Esophagus muscularis mucosa (tissue), 4 donors: ENCODE measurements at regions not wholly inside any gene's neighbourhood (a gene's known extent, or its start where the extent isn't known, plus 50 kb on each side); places are given as distances from the start of the nearest gene placed in this dataset.

Source experiments
- DNase-seq: peaks from one replicate; pipeline ENCODE4 v3.0.0-alpha.2; 2017; ENCODE audit errors: extremely low spot score
- H3K27ac ChIP-seq, 4 donors: fragments of 200-600 bp; sonication (generic); replicated peaks in 1 of 4; 1 replicate in 3 of 4; 2 replicates in 1 of 4; pipeline ENCODE4 v1.5.1; 2016 to 2019; ENCODE audit warnings: mild to moderate bottlenecking in 1 of 4
- H3K27me3 ChIP-seq, 4 donors: fragments of 200-600 bp; sonication (generic); one replicate each; pipeline versions ENCODE4 v1.5.1 to v1.6.0; 2016 to 2019
- H3K36me3 ChIP-seq, 4 donors: fragments of 200-600 bp; sonication (generic); one replicate each; pipeline ENCODE4 v1.5.1; 2016 to 2019
- H3K4me1 ChIP-seq, 4 donors: fragments of 200-600 bp; sonication (generic); one replicate each; pipeline ENCODE4 v1.5.1; 2016 to 2019
- H3K4me3 ChIP-seq, 4 donors: fragments of 200-600 bp; sonication (generic); 1 replicate in 2 of 4; 2 replicates in 2 of 4; pipeline ENCODE4 v1.5.1; 2016 to 2019; ENCODE audit warnings: mild to moderate bottlenecking in 4 of 4, moderate library complexity in 1 of 4
- H3K9me3 ChIP-seq, 4 donors: fragments of 200-600 bp; sonication (generic); 1 replicate in 3 of 4; 2 replicates in 1 of 4; pipeline ENCODE4 v1.5.1; 2016 to 2019
- EP300 ChIP-seq: sonication (generic); formaldehyde crosslinking; IDR thresholded peaks from one replicate; pipeline ENCODE4 v1.6.1; 2017; ENCODE audit warnings: antibody characterized with exemption
- POLR2A ChIP-seq: fragments of 450-650 bp; IDR thresholded peaks from one replicate; pipeline ENCODE4 v1.6.1; 2017; ENCODE audit warnings: antibody characterized with exemption, moderate library complexity, mild to moderate bottlenecking, low read depth
- POLR2AphosphoS5 ChIP-seq, 2 donors: sonication (generic); formaldehyde crosslinking; IDR thresholded peaks; one replicate each; pipeline ENCODE4 v1.6.1; 2017; ENCODE audit warnings: antibody characterized with exemption in 2 of 2
- WGBS: methylation state at CpG from one replicate; pipeline ENCODE4 v1.1.5; 2018; 5-methylcytosine and 5-hydroxymethylcytosine counted together
- intact Hi-C: fragments of 100-400 bp; cut with DNase I; formaldehyde crosslinking; loops from one replicate; pipeline ENCODE4 v1.15.1; 2023
- TF ChIP-seq, protein P1 (sequence below), 3 experiments: fragments of 200-600 bp in 2 of 3; fragments of 450-650 bp in 1 of 3; sonication (generic) in 2 of 3; IDR thresholded peaks; one replicate each; pipeline ENCODE4 v1.5.1; 2017 to 2019; ENCODE audit warnings: antibody characterized with exemption in 3 of 3, mild to moderate bottlenecking in 2 of 3, moderate library complexity in 1 of 3

DNA sequence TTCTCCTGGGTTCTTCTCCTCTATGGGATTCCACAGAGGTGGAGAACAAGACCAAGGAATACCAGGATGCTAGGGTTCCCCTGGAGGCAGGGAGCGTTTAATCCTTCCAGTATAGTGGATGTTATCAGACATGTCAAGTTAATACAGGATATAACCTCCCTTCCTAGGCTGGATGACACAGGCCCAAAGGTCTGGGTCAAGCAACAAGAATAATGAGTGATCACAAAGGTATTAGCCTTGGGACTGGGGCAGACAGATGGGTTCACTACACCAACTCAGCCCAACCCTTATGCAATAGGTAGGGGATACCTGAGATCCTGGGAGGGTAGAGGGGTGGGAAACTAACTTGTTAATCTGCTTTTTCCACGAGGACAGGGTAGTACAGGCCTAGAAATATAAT is 690.3 kb downstream of the HTR1B start:
- TF ChIP-seq POLR2AphosphoS5 (IDR thresholded peaks at IDR 0.05), result no peak
- TF ChIP-seq POLR2A, result no peak
- TF ChIP-seq, protein P1, sequence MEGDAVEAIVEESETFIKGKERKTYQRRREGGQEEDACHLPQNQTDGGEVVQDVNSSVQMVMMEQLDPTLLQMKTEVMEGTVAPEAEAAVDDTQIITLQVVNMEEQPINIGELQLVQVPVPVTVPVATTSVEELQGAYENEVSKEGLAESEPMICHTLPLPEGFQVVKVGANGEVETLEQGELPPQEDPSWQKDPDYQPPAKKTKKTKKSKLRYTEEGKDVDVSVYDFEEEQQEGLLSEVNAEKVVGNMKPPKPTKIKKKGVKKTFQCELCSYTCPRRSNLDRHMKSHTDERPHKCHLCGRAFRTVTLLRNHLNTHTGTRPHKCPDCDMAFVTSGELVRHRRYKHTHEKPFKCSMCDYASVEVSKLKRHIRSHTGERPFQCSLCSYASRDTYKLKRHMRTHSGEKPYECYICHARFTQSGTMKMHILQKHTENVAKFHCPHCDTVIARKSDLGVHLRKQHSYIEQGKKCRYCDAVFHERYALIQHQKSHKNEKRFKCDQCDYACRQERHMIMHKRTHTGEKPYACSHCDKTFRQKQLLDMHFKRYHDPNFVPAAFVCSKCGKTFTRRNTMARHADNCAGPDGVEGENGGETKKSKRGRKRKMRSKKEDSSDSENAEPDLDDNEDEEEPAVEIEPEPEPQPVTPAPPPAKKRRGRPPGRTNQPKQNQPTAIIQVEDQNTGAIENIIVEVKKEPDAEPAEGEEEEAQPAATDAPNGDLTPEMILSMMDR (IDR thresholded peaks at IDR 0.05), result no peak
- TF ChIP-seq EP300, result no peak
- intact Hi-C loops, result no loop called here
- H3K27ac ChIP-seq, result no peak overlapping the region
- no peaks in the 10 kb centered on the region for H3K36me3 ChIP-seq
- no peaks in the 10 kb centered on the region for H3K9me3 ChIP-seq
- H3K4me3 ChIP-seq, result no peak overlapping the region
- DNase-seq, result no peak
- peaks cover 4 to 13% (median 11%) of the 10 kb centered on the region in 4 donors for H3K4me1 ChIP-seq
- no peaks in the 10 kb centered on the region for H3K27me3 ChIP-seq
- 73% methylated on average over 2 of the region's 2 CpGs for WGBS

DNA sequence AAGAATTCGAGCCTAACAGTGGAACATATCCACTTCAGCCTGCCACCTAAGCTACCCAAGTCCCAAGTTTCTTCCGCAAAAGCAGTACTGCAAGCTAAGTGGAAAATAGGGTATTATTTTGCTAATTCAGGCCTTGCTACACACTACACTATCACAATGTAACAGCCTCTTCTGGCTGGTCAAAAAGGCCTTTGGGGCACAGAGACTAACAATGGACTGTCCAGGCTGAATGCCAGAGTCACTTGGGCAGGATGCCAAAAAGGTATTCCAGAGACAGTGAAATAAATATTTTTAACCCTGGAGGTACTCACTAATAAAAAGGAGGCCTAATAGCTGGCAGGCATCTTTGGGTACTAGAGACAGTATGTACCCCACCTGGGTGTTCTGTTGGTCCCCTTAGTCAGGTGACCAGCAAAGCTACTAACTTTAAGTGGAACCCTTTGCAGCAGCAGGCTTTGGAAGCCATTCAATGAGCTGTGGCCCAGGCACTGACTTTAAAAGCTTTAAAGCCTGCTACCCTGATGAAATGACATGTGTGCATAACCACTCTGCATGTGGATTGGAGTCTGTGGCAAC is 692.1 kb downstream of the HTR1B start:
- intact Hi-C loops, result no loop called here
- Histone ChIP-seq H3K9me3 (no peaks in the 10 kb centered on the region), H3K27me3 (no peaks in the 10 kb centered on the region), H3K36me3 (no peaks in the 10 kb centered on the region), H3K27ac (no peak overlapping the region), H3K4me1 (peaks cover 4 to 13% (median 11%) of the 10 kb centered on the region in 4 donors), H3K4me3 (no peak overlapping the region)
- DNase-seq, result no peak
- no peak for TF ChIP-seq EP300
- no peak for TF ChIP-seq POLR2A
- TF ChIP-seq, protein P1 (IDR thresholded peaks at IDR 0.05), result no peak
- 67% methylated on average over 2 of the region's 2 CpGs for WGBS

DNA sequence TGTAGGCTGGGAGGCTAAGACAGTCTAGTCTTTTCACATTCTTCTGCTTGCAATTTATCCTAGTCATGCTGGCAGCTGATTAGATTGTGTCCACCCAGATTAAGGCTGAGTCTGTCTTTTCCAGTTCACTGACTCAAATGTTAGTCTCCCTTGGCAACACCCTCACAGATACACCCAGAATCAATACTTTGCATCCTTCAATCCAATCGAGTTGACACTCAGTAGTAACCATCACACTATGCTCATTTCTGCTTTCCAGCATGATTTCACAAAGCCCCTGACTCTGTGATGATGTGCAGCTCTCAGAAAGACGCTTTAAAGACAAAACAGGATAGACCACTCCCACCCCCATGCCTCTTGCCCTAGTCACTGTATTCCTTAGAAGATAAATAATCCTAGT is 693.0 kb downstream of the HTR1B start:
- no peak for DNase-seq
- Histone ChIP-seq H3K27ac (no peak overlapping the region), H3K27me3 (no peaks in the 10 kb centered on the region), H3K36me3 (no peaks in the 10 kb centered on the region), H3K4me3 (no peak overlapping the region), H3K9me3 (no peaks in the 10 kb centered on the region), H3K4me1 (peaks cover 4 to 13% (median 11%) of the 10 kb centered on the region in 4 donors)
- 82% methylated on average over 2 of the region's 2 CpGs for WGBS
- intact Hi-C loops, result no loop called here
- TF ChIP-seq EP300 (no peak), POLR2A (no peak), POLR2AphosphoS5 (IDR thresholded peaks at IDR 0.05) (no peak)

DNA sequence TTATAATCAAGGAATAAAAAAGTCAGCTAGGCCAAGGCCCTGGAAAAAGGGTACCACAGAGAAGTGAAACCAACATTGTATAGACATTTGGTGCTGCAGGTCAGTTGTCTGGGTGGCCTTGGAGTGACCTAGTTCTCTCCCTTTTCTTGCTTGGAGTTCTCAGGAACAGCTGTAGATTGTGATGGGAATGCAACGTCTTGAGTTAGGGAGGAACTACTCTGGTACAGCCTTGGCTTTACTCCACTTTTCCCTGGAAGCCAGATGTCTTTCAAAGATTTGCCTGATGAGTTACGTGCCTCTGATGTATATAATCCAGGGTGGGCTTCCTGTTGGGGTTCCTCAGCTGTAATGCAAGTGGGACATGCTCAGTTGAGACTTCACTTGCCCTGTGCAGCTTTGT is 694.7 kb downstream of the HTR1B start:
- intact Hi-C loops, result no loop called here
- TF ChIP-seq POLR2AphosphoS5 (IDR thresholded peaks at IDR 0.05), result no peak
- TF ChIP-seq, protein P1 (IDR thresholded peaks at IDR 0.05), result no peak
- TF ChIP-seq EP300, result no peak
- no peak for TF ChIP-seq POLR2A
- 66% methylated on average over 2 of the region's 2 CpGs for WGBS

DNA sequence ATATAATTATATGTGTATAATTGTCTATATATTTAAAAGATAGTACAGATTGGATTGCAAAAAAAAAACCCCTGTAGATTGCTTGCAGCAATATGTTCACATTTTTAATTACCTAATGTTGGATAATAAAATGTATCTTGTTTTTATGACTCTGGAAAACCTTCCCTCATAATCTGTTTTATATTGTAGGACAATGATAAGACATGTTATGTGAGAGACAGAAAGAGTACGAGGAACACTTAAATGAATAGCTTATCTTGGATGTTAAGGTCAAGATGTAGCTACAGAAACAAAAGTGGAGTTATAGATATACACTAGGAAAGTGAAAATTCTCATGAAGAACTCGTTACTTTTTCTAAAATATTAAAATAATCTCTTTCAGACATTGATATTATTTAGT is 691.6 kb upstream of the IMPG1 start:
- no peak overlapping the region for H3K27ac ChIP-seq
- no peak for DNase-seq
- no peaks in the 10 kb centered on the region for H3K9me3 ChIP-seq
- H3K4me1 ChIP-seq, result no peaks in the 10 kb centered on the region
- no peak overlapping the region for H3K4me3 ChIP-seq
- intact Hi-C loops, result no loop called here
- no peak for TF ChIP-seq POLR2A
- no peak for TF ChIP-seq EP300
- TF ChIP-seq, protein P1 (IDR thresholded peaks at IDR 0.05), result no peak
- TF ChIP-seq POLR2AphosphoS5 (IDR thresholded peaks at IDR 0.05), result no peak
- no peaks in the 10 kb centered on the region for H3K27me3 ChIP-seq
- H3K36me3 ChIP-seq, result no peaks in the 10 kb centered on the region
- WGBS, result 65% methylated on average over 2 of the region's 2 CpGs

More for the DNA sequence above, 694.7 kb downstream of the HTR1B start:
- Histone ChIP-seq H3K27ac (no peak overlapping the region), H3K4me1 (peaks cover 4 to 13% (median 11%) of the 10 kb centered on the region in 4 donors), H3K4me3 (no peak overlapping the region), H3K9me3 (no peaks in the 10 kb centered on the region), H3K27me3 (no peaks in the 10 kb centered on the region), H3K36me3 (no peaks in the 10 kb centered on the region)
- no peak for DNase-seq
